ENCODE measurements at regions not wholly inside any gene's neighbourhood (a gene's known extent, or its start where the extent isn't known, plus 50 kb on each side); places are given as distances from the start of the nearest gene placed in this dataset.
"Not testable (repeated sequence)": the region's sequence is repeated elsewhere in the genome, so short reads cannot be mapped to it uniquely, and the experiment has no call there.

DNA sequence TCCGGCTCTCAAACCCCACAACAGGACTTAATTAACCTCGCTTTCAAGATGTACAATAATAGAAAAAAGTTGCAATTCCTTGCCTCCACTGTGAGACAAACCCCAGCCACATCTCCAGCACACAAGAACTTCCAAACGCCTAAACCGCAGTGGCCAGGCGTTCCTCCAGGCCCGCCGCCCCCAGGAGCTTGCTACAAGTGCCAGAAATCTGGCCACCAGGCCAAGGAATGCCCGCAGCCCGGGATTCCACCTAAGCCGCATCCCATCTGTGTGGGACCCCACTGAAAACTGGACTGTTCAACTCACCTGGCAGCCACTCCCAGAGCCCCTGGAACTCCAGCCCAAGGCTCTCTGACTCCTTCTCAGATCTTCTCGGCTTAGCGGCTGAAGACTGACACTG is 262.5 kb downstream of the SMARCA2 start:
- not testable (repeated sequence) for DNase-seq (ENCODE audit: low read depth in 2 of 2)

- not testable (repeated sequence) for DNase-seq (ENCODE audit: low read depth in 2 of 2)
Measured at GRCh38 chr9:2279138-2279537, 264.0 kb downstream of the SMARCA2 start.

DNA sequence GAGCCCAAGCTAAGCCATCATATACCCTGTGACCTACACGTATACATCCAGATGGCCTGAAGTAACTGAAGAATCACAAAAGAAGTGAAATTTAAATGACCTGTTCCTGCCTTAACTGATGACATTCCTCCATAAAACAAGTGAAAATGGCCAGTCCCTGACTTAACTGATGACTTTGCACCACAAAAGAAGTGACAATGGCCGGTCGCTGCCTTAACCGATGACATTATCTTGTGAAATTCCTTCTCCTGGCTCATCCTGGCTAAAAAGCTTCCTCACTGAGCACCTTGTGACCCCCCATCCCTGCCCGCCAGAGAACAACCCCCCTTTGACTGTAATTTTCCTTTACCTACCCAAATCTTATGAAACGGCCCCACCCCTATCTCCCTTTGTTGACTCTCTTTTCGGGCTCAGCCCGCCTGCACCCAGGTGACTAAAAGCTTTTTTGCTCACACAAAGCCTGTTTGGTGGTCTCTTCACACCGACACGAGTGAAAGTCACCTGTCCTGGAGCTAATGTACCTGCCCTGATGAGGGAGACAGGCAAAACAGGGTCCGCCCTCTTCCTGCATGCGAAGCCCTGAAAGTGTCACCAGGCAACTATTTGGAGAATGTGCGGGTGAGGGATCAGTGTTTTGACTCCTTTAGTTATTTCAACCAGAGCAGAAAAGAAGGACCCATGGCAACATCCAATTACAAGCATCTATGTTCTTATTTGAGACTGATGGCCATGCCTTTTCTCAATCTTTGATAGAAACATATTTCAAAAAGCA is 266.1 kb downstream of the SMARCA2 start:
- no peak for DNase-seq (ENCODE audit: low read depth in 2 of 2)

- DNase-seq (ENCODE audit: low read depth in 2 of 2): no peak
Measured at GRCh38 chr9:2281803-2282185, 266.6 kb downstream of the SMARCA2 start.

DNA sequence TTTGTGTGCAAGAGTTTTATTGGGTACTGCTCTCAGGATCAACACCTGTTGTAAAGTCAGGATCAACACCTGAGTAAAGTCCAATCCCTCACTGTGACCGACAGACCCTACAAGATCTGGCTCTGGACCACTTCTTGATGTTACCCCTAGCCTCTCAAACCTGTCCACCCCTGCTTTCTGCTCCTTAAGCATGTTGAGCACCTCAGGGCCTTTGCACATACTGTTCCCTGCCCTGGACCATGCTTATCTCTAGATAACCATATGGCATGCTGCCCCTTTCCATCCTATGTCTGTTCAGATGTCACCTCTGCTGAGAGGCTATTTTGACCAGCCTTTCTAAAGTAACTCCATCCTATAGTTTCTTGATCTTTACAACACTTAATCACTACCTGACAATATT is 269.6 kb downstream of the SMARCA2 start:
- DNase-seq (ENCODE audit: low read depth in 2 of 2): no peak

GRCh38 chr9:2285416-2286332 is 270.5 kb downstream of the SMARCA2 start:
- no peak for DNase-seq (ENCODE audit: low read depth in 2 of 2)

GRCh38 chr9:2286333-2286705 is 271.2 kb downstream of the SMARCA2 start:
- no peak for DNase-seq (ENCODE audit: low read depth in 2 of 2)

DNA sequence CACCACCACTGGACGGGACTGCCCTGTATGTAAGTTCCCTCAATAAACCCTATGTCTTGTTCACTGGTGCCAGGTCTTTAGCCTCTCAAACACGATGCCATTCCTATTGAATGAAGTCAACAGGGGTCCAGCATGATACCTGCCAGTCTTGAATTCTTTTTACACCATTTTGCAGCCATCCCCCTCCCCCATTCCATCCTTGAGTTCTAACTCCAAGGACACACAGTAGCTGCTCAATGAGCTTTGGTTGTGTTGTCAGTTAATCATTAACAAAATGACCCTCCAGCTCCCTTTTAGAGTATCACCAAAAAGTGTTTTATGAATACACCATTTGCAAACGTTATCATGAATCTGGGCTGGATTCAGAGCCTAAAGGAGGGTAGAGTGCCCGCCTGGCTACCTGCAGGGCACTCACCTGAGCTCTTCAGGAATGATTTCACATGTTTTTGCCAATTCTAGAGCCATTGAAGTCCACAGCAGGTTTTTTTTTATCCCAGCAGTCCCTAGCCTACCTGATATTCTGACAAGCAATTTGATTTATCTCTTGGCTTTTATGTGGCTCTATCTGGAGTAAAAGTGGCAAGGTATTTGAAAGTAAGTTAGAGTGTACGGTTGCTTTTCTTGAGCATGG is 271.8 kb downstream of the SMARCA2 start:
- DNase-seq (ENCODE audit: low read depth in 2 of 2): no peak

- DNase-seq (ENCODE audit: low read depth in 2 of 2): no peak
Measured at GRCh38 chr9:2288309-2288708, 273.2 kb downstream of the SMARCA2 start.

GRCh38 chr9:2289263-2289662 is 274.1 kb downstream of the SMARCA2 start:
- no peak for DNase-seq (ENCODE audit: low read depth in 2 of 2)

DNA sequence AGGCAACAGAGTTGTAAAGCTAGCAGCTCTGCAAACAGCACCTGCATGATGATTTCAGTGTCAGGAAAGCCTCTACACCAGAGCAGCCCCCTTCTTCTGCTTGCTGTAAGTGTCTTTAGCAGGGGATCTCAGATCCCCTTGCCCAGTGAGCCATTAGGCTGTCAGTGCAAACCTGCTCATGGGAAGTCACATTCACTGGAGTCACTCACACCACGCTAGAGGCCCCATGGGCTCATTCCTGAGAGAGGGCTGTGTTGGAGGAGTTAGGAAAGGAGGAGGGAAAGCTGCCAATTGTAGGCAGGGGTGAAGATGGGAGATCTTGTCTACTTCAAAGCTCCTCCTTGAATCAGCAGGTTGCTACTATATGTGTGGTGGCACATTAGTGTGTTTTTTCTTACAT is 275.2 kb downstream of the SMARCA2 start:
- DNase-seq (ENCODE audit: low read depth in 2 of 2): no peak

DNA sequence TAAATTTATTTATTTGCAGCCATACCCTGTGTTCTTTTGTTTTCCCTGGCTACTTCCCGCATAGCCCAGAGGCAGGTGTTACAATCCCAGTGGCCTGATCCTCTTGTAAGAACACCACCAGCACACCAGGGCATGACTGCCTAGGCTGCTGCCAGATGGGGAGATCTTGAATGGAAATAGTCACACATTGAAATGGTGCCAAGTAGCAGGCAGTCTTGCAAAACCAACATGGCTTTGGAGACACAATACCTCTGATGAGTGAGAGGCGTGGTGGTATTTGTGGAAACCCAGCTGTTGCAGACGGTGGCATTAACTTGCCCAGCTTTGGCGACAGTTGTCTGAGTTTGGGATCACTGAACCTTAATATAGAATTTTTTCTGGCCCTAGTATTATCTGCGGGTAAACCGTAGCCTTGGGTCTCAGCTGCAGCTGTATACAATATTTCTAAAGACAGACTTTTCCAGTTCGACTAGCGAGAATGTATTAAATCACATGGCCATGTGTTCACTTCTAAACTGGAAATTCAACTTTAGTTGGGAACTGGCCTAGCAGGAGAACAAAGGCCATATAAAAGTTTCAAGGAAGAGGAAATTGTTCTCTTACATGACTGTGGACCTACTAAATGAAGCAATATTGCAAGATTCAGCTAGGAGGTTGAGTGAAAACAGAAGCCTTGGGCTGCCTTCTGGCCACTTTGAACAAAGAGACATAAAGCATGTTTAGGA is 277.0 kb downstream of the SMARCA2 start:
- DNase-seq (ENCODE audit: low read depth in 2 of 2): no peak

GRCh38 chr9:2292733-2293132 is 277.6 kb downstream of the SMARCA2 start:
- DNase-seq (ENCODE audit: low read depth in 2 of 2): no peak

- no peak for DNase-seq (ENCODE audit: low read depth in 2 of 2)
Measured at GRCh38 chr9:2297771-2298170, 282.6 kb downstream of the SMARCA2 start.

- no peak for DNase-seq (ENCODE audit: low read depth in 2 of 2)
Measured at GRCh38 chr9:2298217-2298616, 283.1 kb downstream of the SMARCA2 start.

DNA sequence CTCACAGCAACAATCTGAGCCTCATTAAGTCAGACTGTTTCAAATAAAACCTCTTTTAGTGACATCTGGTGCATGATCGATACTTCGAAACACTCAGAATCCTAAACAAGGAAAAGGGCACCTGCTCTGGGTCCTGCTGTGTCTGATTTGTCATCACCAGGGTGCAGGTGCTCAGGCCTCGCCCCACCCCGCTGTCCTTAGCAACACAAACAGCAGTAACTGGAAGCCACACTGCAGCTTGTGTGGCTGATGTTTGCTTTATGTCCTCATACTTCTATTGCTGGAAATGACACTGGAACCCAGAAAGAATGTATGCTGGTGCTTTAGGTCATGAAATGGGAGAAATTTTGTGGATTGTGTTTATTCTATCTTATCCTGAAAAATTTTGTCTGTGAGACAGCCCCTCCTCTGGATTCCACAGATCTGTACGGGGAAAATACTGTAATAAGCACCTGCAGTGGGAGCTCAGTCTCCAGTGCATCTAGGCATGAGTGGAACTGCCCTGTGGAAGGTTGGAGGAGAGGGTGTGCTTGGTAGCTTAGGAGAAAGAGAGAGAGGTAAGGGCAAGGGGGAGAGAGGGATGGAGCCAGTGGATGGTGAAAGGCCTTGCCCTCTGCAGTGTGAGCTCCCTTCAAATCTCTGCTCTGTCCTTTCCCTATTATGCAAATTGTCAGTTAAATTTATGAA is 284.2 kb downstream of the SMARCA2 start:
- DNase-seq (ENCODE audit: low read depth in 2 of 2): no peak

DNA sequence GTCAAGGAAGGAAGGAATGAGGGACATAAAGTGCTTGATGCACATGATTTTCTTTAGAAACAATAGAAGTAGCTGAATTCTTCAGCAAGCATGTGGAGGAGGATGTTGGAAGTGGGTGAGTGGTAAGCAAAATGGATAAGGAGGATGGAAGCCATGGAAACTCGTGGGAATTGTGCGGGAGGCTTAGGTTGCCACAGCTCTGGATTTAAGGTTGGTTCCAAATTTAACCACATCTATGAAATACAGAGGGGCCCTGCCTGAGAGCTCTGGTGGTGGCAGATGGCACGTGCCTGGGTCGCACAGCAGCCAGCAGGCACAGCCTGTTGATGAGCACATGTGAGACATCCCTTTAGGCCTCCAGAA is 284.7 kb downstream of the SMARCA2 start:
- DNase-seq (ENCODE audit: low read depth in 2 of 2): no peak

DNA sequence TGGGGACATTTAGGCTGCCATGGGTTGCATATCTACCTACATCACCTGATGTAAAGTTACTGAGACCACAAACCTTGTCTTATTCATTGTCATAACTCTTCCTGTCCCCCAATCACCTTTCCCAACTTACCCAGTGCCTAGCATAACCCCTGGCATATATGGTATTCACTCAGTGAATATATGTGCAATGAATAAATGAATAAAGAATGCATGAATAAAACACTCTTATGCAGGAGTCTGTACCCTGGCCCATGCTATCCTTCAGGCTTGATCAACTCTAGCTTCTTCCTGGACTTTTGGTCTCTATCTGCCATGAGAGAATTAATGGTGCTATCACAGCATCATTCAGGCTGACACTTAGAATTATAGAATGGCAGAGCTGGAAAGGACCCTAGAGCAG is 285.2 kb downstream of the SMARCA2 start:
- DNase-seq (ENCODE audit: low read depth in 2 of 2): no peak

GRCh38 chr9:2302606-2303005 is 287.5 kb downstream of the SMARCA2 start:
- no peak for DNase-seq (ENCODE audit: low read depth in 2 of 2)

- no peak for DNase-seq (ENCODE audit: low read depth in 2 of 2)
Measured at GRCh38 chr9:2303056-2303455, 287.9 kb downstream of the SMARCA2 start.

DNA sequence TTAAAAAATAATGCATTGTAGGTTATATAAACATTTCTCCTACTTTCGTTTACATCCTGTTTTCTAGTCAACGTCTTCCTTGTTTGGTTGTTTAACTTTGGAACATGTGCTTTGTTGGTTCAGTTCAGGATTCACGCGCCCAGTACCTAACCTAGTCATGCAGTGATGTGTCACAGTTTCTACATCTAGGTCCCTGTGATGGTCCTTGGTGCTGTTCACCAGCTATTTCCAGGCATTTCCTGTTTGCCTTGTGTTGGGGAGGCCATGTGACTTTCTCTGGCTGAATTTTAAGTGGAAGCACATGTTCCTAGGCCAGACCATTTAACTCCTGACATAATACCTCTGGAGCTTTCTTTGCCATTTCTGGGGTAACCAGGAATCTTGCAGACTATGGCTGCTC is 292.3 kb downstream of the SMARCA2 start:
- no peak for DNase-seq (ENCODE audit: low read depth in 2 of 2)
